GM12891 (cell line): ENCODE measurements at regions not wholly inside any gene's neighbourhood (a gene's known extent, or its start where the extent isn't known, plus 50 kb on each side); places are given as distances from the start of the nearest gene placed in this dataset.

Source experiments
- DNase-seq: peaks from one replicate; pipeline ENCODE4 v3.0.0; 2011; ENCODE audit warnings: low spot score; ENCODE audit not compliant: insufficient read length
- FAIRE-seq: peaks from 2 replicates; lab custom pipeline; 2011; peaks lifted over from hg19 to GRCh38; lab: Jason Lieb, UNC
- PAX5 ChIP-seq: IDR thresholded peaks from 2 replicates; pipeline ENCODE4 v1.6.1; 2011; ENCODE audit warnings: low read length, moderate library complexity, mild to moderate bottlenecking; ENCODE audit not compliant: insufficient read depth, severe bottlenecking
- POLR2A ChIP-seq: IDR thresholded peaks from 2 replicates; pipeline ENCODE4 v1.6.1; 2011; ENCODE audit warnings: low read depth, low read length, control low read depth
- POLR2AphosphoS5 ChIP-seq: IDR thresholded peaks from 2 replicates; pipeline ENCODE4 v1.6.1; 2011; ENCODE audit warnings: low read depth, low read length, control low read depth
- POU2F2 ChIP-seq: IDR thresholded peaks from 2 replicates; pipeline ENCODE4 v1.6.1; 2011; ENCODE audit warnings: low read depth, mild to moderate bottlenecking, control low read depth, low read length, moderate library complexity
- SPI1 ChIP-seq: IDR thresholded peaks from 2 replicates; pipeline ENCODE4 v1.6.1; 2011; ENCODE audit warnings: low read depth, low read length, control low read depth
- TAF1 ChIP-seq: IDR thresholded peaks from 2 replicates; pipeline ENCODE4 v1.6.1; 2011; ENCODE audit warnings: low read depth, low read length, control low read depth

- DNase-seq (peak; percentile 56), FAIRE-seq (no peak)
- TF ChIP-seq PAX5 (no peak), POLR2A (no peak)
These were observed 69.7 kb upstream of the LINGO1 start for GRCh38 chr15:77702211-77702957.

DNA sequence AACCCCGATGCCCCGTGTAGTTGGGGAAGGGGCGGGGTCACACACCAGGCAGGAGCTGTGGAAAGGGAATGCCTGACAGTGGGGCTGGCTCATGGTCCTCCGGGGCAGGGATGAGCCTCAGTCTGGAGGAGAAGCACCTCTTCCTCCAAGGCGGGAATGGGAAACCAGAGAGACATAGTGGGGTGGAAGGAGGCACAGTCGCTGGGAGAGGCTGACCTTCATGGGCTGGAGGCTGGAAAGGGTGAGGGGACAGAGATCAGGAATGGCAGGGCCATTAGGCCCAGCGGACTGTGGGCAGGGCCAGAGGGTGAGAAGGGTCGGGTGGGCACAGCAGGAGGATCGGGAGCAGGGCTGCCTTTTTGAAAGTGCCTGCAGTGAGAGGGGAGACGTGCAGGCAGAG is 65.8 kb upstream of the LINGO1 start:
- FAIRE-seq (no peak), DNase-seq (no peak)
- TF ChIP-seq TAF1 (no peak), POLR2A (no peak), PAX5 (no peak), SPI1 (no peak), POLR2AphosphoS5 (no peak), POU2F2 (no peak)

DNA sequence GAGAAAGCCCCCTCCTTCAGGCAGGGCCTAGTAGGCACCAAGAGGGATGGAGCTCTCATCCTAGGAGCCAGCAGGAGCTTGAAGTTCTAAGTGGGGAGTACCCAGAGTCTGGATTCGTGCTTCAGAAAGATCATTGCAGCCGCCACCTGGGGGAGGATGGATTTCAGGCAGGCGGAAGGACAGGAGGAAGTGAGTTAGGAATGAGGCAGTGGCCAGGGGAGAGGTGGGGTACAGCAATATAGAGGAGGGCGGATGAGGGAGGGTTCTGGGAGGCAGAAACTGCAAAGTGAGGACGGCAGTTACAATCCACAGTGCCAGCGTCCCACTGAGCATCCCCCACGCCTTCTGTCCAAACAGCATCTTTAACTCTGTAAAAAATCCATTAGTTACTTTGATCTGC is 65.2 kb upstream of the LINGO1 start:
- FAIRE-seq, result no peak
- TF ChIP-seq POLR2AphosphoS5, result no peak
- no peak for TF ChIP-seq SPI1
- TF ChIP-seq POU2F2, result no peak
- TF ChIP-seq PAX5, result no peak
- TF ChIP-seq TAF1, result no peak
- TF ChIP-seq POLR2A, result no peak
- no peak for DNase-seq

- no peak for FAIRE-seq
- TF ChIP-seq POLR2AphosphoS5 (no peak), POLR2A (no peak), PAX5 (no peak), TAF1 (no peak), SPI1 (no peak), POU2F2 (no peak)
- DNase-seq, result no peak
These were observed 64.2 kb upstream of the LINGO1 start for GRCh38 chr15:77696871-77697270.

GRCh38 chr15:77695961-77696582 is 63.4 kb upstream of the LINGO1 start:
- FAIRE-seq, result no peak
- no peak for DNase-seq
- no peak for TF ChIP-seq SPI1
- no peak for TF ChIP-seq POLR2A
- no peak for TF ChIP-seq POU2F2
- no peak for TF ChIP-seq PAX5
- TF ChIP-seq POLR2AphosphoS5, result no peak
- no peak for TF ChIP-seq TAF1

DNA sequence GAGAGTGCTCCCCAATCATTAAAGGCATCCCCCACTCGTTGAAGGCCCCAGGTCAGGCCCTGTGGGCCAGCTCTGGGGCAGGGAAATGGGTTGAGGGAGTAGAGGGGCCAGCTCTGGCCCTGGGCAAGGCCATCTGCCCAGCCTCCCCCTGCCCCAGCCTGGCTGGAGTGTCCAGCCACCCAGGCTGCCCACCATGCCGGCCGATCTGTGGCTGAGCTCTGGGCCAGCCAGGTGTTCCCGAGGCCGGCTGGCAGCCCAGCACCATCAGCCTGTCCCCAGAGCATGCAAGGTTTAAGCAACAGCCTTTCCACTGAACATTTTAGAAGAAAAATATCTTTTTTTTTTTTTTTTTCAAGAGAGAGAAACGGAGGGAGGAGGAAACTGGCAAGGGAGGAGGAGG is 62.8 kb upstream of the LINGO1 start:
- no peak for FAIRE-seq
- TF ChIP-seq SPI1 (no peak), POLR2A (no peak), TAF1 (no peak), POLR2AphosphoS5 (no peak), POU2F2 (no peak), PAX5 (no peak)
- no peak for DNase-seq

DNA sequence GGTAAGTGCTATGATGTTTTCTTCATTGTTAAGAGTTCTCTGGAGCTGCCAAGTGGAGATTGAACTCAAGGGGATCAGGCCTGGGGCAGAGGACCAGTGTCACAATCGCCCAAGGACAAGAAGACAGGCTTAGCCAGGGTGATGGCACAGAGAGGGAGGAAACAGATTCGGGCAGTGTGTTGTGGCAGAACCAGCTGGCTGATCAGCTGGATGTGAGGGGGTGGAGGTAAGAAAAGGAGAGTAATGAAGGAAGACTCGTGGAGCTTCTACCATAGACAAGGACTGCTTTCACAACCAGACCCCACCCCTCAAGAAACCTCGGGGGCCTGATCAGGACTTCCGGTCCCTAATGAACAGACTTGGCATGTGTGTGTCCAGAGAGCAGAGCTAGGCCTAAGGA is 60.9 kb upstream of the LINGO1 start:
- DNase-seq (no peak), FAIRE-seq (no peak)
- no peak for TF ChIP-seq SPI1

DNA sequence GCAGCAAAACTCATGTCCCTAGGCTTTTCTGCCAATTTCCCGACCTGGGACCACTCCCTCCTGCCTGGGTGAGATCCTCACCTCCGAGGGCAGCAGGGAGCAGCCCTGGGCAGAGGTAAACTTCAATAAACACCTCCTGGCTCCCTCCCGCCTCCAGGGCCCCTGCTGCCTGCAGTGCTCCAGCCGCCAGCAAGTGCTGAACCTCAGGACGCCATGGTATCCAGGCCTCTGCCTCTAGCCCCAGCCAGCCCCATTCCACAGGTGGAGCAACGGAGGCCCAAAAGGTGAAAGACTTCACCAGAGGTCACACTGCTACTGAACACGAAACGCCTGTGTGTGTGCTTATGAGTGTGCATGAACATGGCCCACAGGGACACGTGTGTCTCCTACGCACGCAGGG is 59.9 kb upstream of the LINGO1 start:
- FAIRE-seq (no peak), DNase-seq (no peak)
- TF ChIP-seq POLR2AphosphoS5 (no peak), POLR2A (no peak)

GRCh38 chr15:77691607-77692006 is 58.9 kb upstream of the LINGO1 start:
- TF ChIP-seq SPI1 (no peak), POLR2A (no peak), TAF1 (no peak), POU2F2 (no peak), POLR2AphosphoS5 (no peak), PAX5 (no peak)
- no peak for FAIRE-seq

GRCh38 chr15:77689821-77690220 is 57.1 kb upstream of the LINGO1 start:
- DNase-seq, result no peak
- TF ChIP-seq POU2F2, result no peak
- no peak for TF ChIP-seq SPI1
- TF ChIP-seq POLR2AphosphoS5, result no peak
- TF ChIP-seq POLR2A, result no peak
- no peak for FAIRE-seq

More at GRCh38 chr15:77691607-77692006, 58.9 kb upstream of the LINGO1 start:
- no peak for DNase-seq
